Hepatocyte (in vitro differentiated cells): ENCODE measurements at regions not wholly inside any gene's neighbourhood (a gene's known extent, or its start where the extent isn't known, plus 50 kb on each side); places are given as distances from the start of the nearest gene placed in this dataset.
"Not testable (repeated sequence)": the region's sequence is repeated elsewhere in the genome, so short reads cannot be mapped to it uniquely, and the experiment has no call there.

ENCODE experiments used
- DNase-seq: peaks from one replicate; pipeline ENCODE4 v3.0.0-alpha.2; 2016; ENCODE audit warnings: low spot score
- H2AFZ ChIP-seq: fragments of 200-600 bp; sonication (generic); 2 replicates; pipeline ENCODE4 v1.6.0; 2016; ENCODE audit warnings: antibody characterized with exemption, mild to moderate bottlenecking
- H3K27ac ChIP-seq: fragments of 200-600 bp; sonication (generic); 2 replicates; pipeline ENCODE4 v1.5.1; 2016; ENCODE audit warnings: mild to moderate bottlenecking
- H3K27me3 ChIP-seq: fragments of 200-600 bp; sonication (generic); 2 replicates; pipeline ENCODE4 v1.6.1; 2016
- H3K36me3 ChIP-seq: fragments of 200-600 bp; sonication (generic); replicated peaks from 2 replicates; pipeline ENCODE4 v1.5.1; 2016; ENCODE audit warnings: low read depth; ENCODE audit not compliant: insufficient read depth
- H3K4me1 ChIP-seq: fragments of 200-600 bp; sonication (generic); 2 replicates; pipeline ENCODE4 v1.5.1; 2016; ENCODE audit warnings: mild to moderate bottlenecking, moderate library complexity; ENCODE audit not compliant: insufficient read depth
- H3K4me2 ChIP-seq: fragments of 200-600 bp; sonication (generic); 2 replicates; pipeline ENCODE4 v1.6.0; 2016
- H3K4me3 ChIP-seq: fragments of 200-600 bp; sonication (generic); 2 replicates; pipeline ENCODE4 v1.5.1; 2016; ENCODE audit warnings: mild to moderate bottlenecking
- H3K79me2 ChIP-seq: fragments of 200-600 bp; sonication (generic); 2 replicates; pipeline ENCODE4 v1.6.0; 2017; ENCODE audit warnings: mild to moderate bottlenecking
- H3K9me2 ChIP-seq: fragments of 200-600 bp; sonication (generic); replicated peaks from 2 replicates; pipeline ENCODE4 v1.6.0; 2017; ENCODE audit warnings: mild to moderate bottlenecking; ENCODE audit not compliant: insufficient read depth
- H3K9me3 ChIP-seq: fragments of 200-600 bp; sonication (generic); 2 replicates; pipeline ENCODE4 v1.5.1; 2016; ENCODE audit warnings: low read depth, mild to moderate bottlenecking
- H4K20me1 ChIP-seq: fragments of 200-600 bp; sonication (generic); 2 replicates; pipeline ENCODE4 v1.6.0; 2016; ENCODE audit warnings: mild to moderate bottlenecking; ENCODE audit not compliant: insufficient read depth, poor library complexity, severe bottlenecking
- EZH2 ChIP-seq: fragments of 200-600 bp; sonication (generic); IDR thresholded peaks from 2 replicates; pipeline ENCODE4 v1.6.1; 2016; ENCODE audit warnings: antibody characterized with exemption, mild to moderate bottlenecking, borderline replicate concordance
- EZH2phosphoT487 ChIP-seq: fragments of 200-600 bp; sonication (generic); IDR thresholded peaks from one replicate; pipeline ENCODE4 v1.6.1; 2018; ENCODE audit warnings: antibody characterized with exemption, mild to moderate bottlenecking, low read depth, moderate library complexity; ENCODE audit not compliant: unreplicated experiment, severe bottlenecking
- whole genome bisulfite sequencing: methylation state at CpG from one replicate; pipeline ENCODE4 v1.1.6; 2016; ENCODE audit warnings: low lambda C conversion rate; ENCODE audit errors: missing lambda C conversion rate; 5-methylcytosine and 5-hydroxymethylcytosine counted together
- TF ChIP-seq, protein P1 (sequence below): fragments of 200-600 bp; sonication (generic); IDR thresholded peaks from 2 replicates; pipeline ENCODE4 v1.5.1; 2016; ENCODE audit warnings: antibody characterized with exemption, mild to moderate bottlenecking; ENCODE audit not compliant: poor library complexity

DNA sequence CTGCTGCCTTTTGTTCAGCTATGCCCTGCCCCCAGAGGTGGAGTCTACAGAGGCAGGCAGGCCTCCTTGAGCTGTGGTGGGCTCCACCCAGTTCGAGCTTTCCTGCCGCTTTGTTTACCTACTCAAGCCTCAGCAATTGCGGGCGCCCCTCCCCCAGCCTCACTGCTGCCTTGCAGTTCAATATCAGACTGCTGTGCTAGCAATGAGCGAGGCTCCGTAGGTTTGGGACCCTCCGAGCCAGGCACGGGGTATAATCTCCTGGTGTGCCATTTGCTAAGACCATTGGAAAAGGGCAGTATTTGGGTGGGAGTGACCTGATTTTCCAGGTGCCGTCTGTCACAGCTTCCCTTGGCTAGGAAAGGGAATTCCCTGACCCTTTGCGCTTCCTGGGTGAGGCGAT is 51.9 kb downstream of the DIPK2A start:
- not testable (repeated sequence) for H3K27me3 ChIP-seq, H2AFZ ChIP-seq, H4K20me1 ChIP-seq, H3K9me3 ChIP-seq, H3K4me1 ChIP-seq, H3K27ac ChIP-seq, H3K79me2 ChIP-seq, H3K4me3 ChIP-seq, DNase-seq, H3K4me2 ChIP-seq, H3K36me3 ChIP-seq, H3K9me2 ChIP-seq
- 94% methylated on average over 11 of the region's 11 CpGs for WGBS

DNA sequence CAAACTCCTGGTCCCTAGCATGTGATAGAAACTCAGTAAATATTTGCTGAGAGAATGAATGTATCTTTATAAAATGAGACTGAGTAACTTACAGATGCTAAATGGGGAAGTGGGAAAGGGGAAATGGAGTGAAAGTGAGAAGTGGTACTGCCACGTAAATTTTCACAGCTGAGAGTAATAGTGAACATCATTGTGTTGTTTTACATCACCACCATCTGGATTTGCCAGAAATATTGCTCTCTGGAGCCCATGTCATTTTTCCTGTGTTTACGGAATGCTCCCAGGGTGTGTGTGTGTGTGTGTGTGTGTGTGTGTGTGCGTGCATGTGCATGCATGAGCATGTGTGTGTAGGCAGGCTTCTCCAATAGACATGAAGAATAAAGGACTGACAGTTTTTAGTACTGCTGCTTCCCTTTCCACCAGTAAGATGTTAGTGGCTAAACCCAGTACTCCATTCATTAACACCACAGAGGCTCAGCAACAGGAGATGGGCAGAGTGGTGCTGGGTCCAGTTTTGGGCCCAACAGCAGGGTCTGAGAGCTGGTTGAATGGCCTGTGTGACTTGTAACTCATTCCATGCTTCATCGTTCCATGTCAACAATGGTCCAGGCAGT is 57.3 kb downstream of the DIPK2A start:
- Histone ChIP-seq H2AFZ (no peak overlapping the region), H3K36me3 (no peaks in the 10 kb centered on the region), H3K79me2 (no peaks in the 10 kb centered on the region), H3K9me3 (no peaks in the 10 kb centered on the region), H3K27me3 (no peaks in the 10 kb centered on the region), H3K4me3 (no peak overlapping the region), H3K9me2 (no peaks in the 10 kb centered on the region), H3K27ac (no peak overlapping the region), H4K20me1 (no peaks in the 10 kb centered on the region), H3K4me1 (no peaks in the 10 kb centered on the region), H3K4me2 (no peak overlapping the region)
- DNase-seq, result no peak
- 90% methylated on average over 4 of the region's 4 CpGs for WGBS
- TF ChIP-seq EZH2phosphoT487 (no peak), EZH2 (no peak)
- TF ChIP-seq, protein P1, sequence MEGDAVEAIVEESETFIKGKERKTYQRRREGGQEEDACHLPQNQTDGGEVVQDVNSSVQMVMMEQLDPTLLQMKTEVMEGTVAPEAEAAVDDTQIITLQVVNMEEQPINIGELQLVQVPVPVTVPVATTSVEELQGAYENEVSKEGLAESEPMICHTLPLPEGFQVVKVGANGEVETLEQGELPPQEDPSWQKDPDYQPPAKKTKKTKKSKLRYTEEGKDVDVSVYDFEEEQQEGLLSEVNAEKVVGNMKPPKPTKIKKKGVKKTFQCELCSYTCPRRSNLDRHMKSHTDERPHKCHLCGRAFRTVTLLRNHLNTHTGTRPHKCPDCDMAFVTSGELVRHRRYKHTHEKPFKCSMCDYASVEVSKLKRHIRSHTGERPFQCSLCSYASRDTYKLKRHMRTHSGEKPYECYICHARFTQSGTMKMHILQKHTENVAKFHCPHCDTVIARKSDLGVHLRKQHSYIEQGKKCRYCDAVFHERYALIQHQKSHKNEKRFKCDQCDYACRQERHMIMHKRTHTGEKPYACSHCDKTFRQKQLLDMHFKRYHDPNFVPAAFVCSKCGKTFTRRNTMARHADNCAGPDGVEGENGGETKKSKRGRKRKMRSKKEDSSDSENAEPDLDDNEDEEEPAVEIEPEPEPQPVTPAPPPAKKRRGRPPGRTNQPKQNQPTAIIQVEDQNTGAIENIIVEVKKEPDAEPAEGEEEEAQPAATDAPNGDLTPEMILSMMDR, result no peak

DNA sequence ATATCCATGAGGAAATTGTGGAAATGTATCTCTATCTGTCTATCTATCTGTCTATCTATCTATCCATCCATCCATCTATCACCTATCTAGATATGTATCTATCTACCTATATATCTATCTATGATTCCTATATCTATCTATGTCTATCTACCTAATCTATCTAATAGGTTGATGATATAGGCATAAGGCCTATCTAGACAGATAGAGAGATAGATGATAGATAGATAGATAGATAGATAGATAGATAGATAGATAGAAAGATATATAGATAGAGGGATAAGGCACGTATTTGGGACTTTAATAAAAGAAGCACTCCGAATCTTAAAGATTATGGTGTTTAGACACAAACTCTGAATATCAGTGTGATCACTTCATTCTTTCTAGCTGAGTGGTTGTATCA is 58.1 kb downstream of the DIPK2A start:
- TF ChIP-seq, protein P1, result no peak
- TF ChIP-seq EZH2 (no peak), EZH2phosphoT487 (no peak)
- DNase-seq, result no peak
- Histone ChIP-seq H3K4me1 (no peaks in the 10 kb centered on the region), H3K79me2 (no peaks in the 10 kb centered on the region), H3K27ac (no peak overlapping the region), H3K27me3 (no peaks in the 10 kb centered on the region), H3K9me3 (no peaks in the 10 kb centered on the region), H3K4me2 (no peak overlapping the region), H3K4me3 (no peak overlapping the region), H2AFZ (no peak overlapping the region), H3K9me2 (no peaks in the 10 kb centered on the region), H4K20me1 (no peaks in the 10 kb centered on the region), H3K36me3 (no peaks in the 10 kb centered on the region)
- 95% methylated on average over 2 of the region's 2 CpGs for WGBS

DNA sequence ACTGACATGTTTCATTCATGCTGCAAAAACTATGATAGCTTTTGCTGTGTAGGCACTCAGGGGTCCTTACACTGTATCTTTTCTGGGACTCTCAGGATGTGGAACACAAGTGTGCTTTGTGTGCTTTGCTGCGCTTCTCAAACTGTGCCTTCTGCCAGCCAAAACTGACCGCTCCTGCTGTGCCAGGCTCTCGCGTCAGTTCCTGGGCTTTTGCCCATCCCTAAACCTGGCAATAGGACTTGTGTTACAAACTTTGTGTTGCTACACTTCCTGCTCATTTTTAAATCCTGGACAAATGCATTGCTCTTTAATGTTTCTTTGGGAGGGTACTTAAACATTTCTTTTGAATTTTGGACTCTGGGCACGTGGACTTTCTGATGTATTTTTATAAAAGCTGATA is 60.3 kb downstream of the DIPK2A start:
- Histone ChIP-seq H3K36me3 (no peaks in the 10 kb centered on the region), H3K9me2 (no peaks in the 10 kb centered on the region), H3K9me3 (no peaks in the 10 kb centered on the region), H3K4me2 (no peak overlapping the region), H4K20me1 (no peaks in the 10 kb centered on the region), H2AFZ (no peak overlapping the region), H3K27ac (no peak overlapping the region), H3K4me3 (no peak overlapping the region), H3K79me2 (no peaks in the 10 kb centered on the region), H3K4me1 (no peaks in the 10 kb centered on the region), H3K27me3 (no peaks in the 10 kb centered on the region)
- TF ChIP-seq, protein P1, result no peak
- TF ChIP-seq EZH2phosphoT487, result no peak
- no peak for TF ChIP-seq EZH2
- DNase-seq, result no peak
- WGBS, result 90% methylated on average over 5 of the region's 5 CpGs
